ENCODE measurements at regions not wholly inside any gene's neighbourhood (a gene's known extent, or its start where the extent isn't known, plus 50 kb on each side); places are given as distances from the start of the nearest gene placed in this dataset.

DNA sequence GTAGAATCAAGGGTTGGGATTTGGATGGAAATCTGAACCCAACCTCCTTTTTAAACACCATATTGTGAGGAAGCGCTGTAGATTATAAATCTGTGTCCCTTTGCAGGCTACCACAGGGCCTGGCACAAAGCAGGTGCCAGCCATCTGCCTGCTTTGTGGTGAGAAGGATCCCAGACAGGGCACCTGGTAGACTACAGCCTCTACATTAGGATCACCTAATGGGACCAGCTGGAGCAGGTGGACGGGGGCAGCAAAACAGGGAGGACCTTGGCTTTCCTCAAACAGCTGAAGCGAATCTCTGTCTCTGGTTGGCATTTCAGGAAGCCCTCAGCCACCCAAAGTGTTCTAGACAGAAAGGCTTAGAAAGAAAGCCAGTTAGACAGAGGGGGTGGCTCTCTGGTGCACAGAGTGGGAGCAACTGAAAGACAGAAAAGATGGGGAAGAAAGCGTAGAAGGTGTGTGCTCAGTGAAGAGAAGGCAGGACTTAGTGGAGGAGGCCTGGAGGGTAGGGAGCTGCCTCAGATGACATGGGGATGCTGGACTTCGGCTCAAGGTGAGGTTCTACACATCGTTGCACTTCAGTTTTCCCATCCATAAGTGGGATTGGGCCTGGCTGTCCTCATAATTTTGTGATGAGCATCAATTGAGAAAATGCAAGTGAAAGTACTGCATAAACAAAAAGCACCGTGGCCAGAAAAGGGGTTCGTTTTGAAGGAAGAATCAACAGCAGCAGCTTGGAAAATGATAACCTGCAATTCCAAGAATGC lies 350.8 kb downstream of the CYRIA start:
- Histone ChIP-seq H3K27me3 (no peaks in the 10 kb centered on the region), H3K4me3 (no peak overlapping the region), H3K9me3 (no peaks in the 10 kb centered on the region), H3K27ac (no peak overlapping the region), H3K4me1 (peaks cover 21% of the 10 kb centered on the region), H3K36me3 (no peaks in the 10 kb centered on the region)
- intact Hi-C loops (cut with DNase I): no loop called here
- TF ChIP-seq POLR2AphosphoS5 (IDR thresholded peaks at IDR 0.05; ENCODE audit: insufficient read depth in 1 of 2, low read depth in 1 of 2) (no peak), CTCF (IDR thresholded peaks at IDR 0.05) (no peak), POLR2A (IDR thresholded peaks at IDR 0.05) (no peak)
- DNase-seq (ENCODE audit: extremely low spot score in 2 of 2): no peak

- H3K36me3 ChIP-seq: no peaks in the 10 kb centered on the region
- no peak overlapping the region for H3K4me3 ChIP-seq
- no peak overlapping the region for H3K27ac ChIP-seq
- H3K4me1 ChIP-seq: peaks cover 13% of the 10 kb centered on the region
- H3K27me3 ChIP-seq: no peaks in the 10 kb centered on the region
- no peak for TF ChIP-seq POLR2AphosphoS5 (IDR thresholded peaks at IDR 0.05; ENCODE audit: insufficient read depth in 1 of 2, low read depth in 1 of 2)
- no peak for TF ChIP-seq CTCF (IDR thresholded peaks at IDR 0.05)
- TF ChIP-seq POLR2A (IDR thresholded peaks at IDR 0.05): no peak
- intact Hi-C loops (cut with DNase I): no loop called here
- H3K9me3 ChIP-seq: no peaks in the 10 kb centered on the region
- DNase-seq (ENCODE audit: extremely low spot score in 2 of 2): no peak
Observed at GRCh38 chr2:16314001-16314400, 351.6 kb downstream of the CYRIA start.

DNA sequence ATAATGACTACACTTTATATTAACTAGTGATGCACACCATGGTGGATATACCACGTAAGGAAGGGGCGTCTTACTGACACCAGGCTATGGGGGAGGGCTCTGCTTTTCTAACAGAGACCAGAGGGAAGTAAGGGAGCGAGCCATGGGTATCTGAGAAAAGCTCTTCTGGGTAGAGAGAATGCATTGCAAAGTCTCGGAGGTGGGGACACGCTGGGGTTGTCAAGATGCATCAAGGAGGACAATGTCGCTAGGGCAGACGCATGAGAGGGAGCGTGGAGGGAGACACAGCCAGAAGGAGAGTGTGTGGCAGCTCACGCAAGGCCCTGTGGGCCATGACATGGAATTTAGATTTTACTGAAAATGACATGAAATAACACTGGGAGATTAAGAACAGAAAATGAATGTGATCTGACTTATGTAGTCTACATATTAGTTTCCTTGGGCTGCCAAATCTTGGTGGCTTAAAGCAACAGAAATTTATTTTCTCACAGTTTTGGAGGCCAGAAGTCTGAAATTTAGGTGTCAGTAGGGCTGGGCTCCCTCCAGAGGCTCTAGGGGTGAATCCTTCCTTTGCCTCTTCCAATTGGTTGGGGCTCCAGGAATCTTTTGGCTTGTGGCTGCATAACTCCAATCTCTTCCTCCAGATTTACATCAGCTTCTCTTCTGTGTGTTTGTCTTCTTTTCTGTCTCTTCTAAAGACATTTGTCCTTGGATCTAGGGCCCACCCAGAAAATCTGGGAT lies 352.2 kb downstream of the CYRIA start:
- intact Hi-C loops (cut with DNase I): no loop called here
- Histone ChIP-seq H3K4me3 (no peak overlapping the region), H3K9me3 (no peaks in the 10 kb centered on the region), H3K36me3 (no peaks in the 10 kb centered on the region), H3K27me3 (no peaks in the 10 kb centered on the region), H3K4me1 (peaks cover 7% of the 10 kb centered on the region), H3K27ac (no peak overlapping the region)
- DNase-seq (ENCODE audit: extremely low spot score in 2 of 2): no peak
- no peak for TF ChIP-seq POLR2A (IDR thresholded peaks at IDR 0.05)
- no peak for TF ChIP-seq POLR2AphosphoS5 (IDR thresholded peaks at IDR 0.05; ENCODE audit: insufficient read depth in 1 of 2, low read depth in 1 of 2)
- TF ChIP-seq CTCF (IDR thresholded peaks at IDR 0.05): no peak

- Histone ChIP-seq H3K4me3 (no peak overlapping the region), H3K27ac (no peak overlapping the region), H3K9me3 (no peaks in the 10 kb centered on the region), H3K4me1 (peaks cover under 1% of the 10 kb centered on the region), H3K27me3 (no peaks in the 10 kb centered on the region), H3K36me3 (no peaks in the 10 kb centered on the region)
- TF ChIP-seq CTCF (IDR thresholded peaks at IDR 0.05) (no peak), POLR2A (IDR thresholded peaks at IDR 0.05) (no peak), POLR2AphosphoS5 (IDR thresholded peaks at IDR 0.05; ENCODE audit: insufficient read depth in 1 of 2, low read depth in 1 of 2) (no peak)
- intact Hi-C loops (cut with DNase I): no loop called here
- no peak for DNase-seq (ENCODE audit: extremely low spot score in 2 of 2)
Observed at GRCh38 chr2:16312771-16313170, 352.9 kb downstream of the CYRIA start.
